ENCODE measurements at regions not wholly inside any gene's neighbourhood (a gene's known extent, or its start where the extent isn't known, plus 50 kb on each side); places are given as distances from the start of the nearest gene placed in this dataset.

GRCh38 chr15:98438907-98439306, 209.4 kb upstream of the IGF1R start:
- Histone ChIP-seq H3K36me3 (replicated peaks) (no peaks in the 10 kb centered on the region), H3K4me3 (ENCODE audit: low read depth, low read length) (no peak overlapping the region), H3K27ac (no peak overlapping the region), H3K27me3 (replicated peaks) (no peaks in the 10 kb centered on the region)
- in situ Hi-C loops (cut with HindIII; ENCODE audit: low pct_ligation_motif_present, low sequenced_read_pairs), result no loop called here
- DNase-seq, result no peak
- TF ChIP-seq, protein P1, sequence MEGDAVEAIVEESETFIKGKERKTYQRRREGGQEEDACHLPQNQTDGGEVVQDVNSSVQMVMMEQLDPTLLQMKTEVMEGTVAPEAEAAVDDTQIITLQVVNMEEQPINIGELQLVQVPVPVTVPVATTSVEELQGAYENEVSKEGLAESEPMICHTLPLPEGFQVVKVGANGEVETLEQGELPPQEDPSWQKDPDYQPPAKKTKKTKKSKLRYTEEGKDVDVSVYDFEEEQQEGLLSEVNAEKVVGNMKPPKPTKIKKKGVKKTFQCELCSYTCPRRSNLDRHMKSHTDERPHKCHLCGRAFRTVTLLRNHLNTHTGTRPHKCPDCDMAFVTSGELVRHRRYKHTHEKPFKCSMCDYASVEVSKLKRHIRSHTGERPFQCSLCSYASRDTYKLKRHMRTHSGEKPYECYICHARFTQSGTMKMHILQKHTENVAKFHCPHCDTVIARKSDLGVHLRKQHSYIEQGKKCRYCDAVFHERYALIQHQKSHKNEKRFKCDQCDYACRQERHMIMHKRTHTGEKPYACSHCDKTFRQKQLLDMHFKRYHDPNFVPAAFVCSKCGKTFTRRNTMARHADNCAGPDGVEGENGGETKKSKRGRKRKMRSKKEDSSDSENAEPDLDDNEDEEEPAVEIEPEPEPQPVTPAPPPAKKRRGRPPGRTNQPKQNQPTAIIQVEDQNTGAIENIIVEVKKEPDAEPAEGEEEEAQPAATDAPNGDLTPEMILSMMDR (IDR thresholded peaks at IDR 0.05; ENCODE audit: low read depth, low read length, missing control alignments), result no peak

- Histone ChIP-seq H3K27me3 (replicated peaks) (no peaks in the 10 kb centered on the region), H3K4me3 (ENCODE audit: low read depth, low read length) (no peak overlapping the region), H3K36me3 (replicated peaks) (no peaks in the 10 kb centered on the region), H3K27ac (no peak overlapping the region)
- TF ChIP-seq, protein P1 (IDR thresholded peaks at IDR 0.05; ENCODE audit: low read depth, low read length, missing control alignments), result no peak
- DNase-seq, result no peak
- in situ Hi-C loops (cut with HindIII; ENCODE audit: low pct_ligation_motif_present, low sequenced_read_pairs), result no loop called here
Measured at GRCh38 chr15:98439523-98439942, 208.8 kb upstream of the IGF1R start.

DNA sequence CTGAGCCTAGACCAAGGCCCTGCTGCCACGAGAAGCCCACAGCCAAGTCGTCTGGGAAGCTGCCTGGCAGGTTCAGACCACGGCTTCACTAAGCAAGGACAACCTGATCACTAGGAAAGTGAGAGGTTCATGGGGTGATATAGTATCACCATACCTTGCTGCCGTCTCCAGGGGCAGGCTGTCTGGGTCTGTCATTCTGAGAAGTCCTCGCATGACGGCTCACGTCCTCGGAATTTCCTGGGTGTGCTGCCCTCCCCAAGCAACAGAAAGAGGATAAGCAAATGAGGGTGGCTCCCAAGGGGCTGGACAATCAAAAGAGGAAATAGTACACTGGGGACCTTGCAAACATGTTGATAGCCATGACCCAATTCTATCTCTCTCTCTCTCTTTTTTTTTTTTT, 207.4 kb upstream of the IGF1R start:
- Histone ChIP-seq H3K4me3 (ENCODE audit: low read depth, low read length) (no peak overlapping the region), H3K36me3 (replicated peaks) (no peaks in the 10 kb centered on the region), H3K27me3 (replicated peaks) (no peaks in the 10 kb centered on the region), H3K27ac (no peak overlapping the region)
- DNase-seq, result no peak
- TF ChIP-seq, protein P1 (IDR thresholded peaks at IDR 0.05; ENCODE audit: low read depth, low read length, missing control alignments), result no peak
- in situ Hi-C loops (cut with HindIII; ENCODE audit: low pct_ligation_motif_present, low sequenced_read_pairs), result no loop called here

- TF ChIP-seq, protein P1 (IDR thresholded peaks at IDR 0.05; ENCODE audit: low read depth, low read length, missing control alignments), result no peak
- in situ Hi-C loops (cut with HindIII; ENCODE audit: low pct_ligation_motif_present, low sequenced_read_pairs), result no loop called here
Measured at GRCh38 chr15:98441599-98441998, 206.7 kb upstream of the IGF1R start.

DNA sequence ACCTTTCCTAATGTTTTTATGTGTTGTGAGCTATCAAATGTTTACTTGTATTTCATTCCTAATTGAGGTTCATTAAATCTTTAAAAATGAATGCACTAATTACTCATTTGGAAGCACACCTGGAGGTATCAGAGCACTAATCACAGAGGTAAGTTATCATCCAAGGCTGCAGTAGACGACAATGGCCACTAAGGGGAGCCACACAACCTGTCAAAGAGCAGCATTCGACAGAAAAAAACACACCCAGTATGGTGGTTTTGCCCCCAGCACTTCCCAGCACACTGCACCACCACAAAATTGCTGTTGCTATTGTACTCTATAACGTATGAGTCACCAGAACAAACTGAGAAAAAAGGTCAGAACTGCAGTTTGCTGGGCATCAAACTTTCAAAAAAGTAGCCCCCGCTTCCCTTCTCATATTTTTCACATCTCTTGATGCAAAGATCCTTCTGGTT, 205.9 kb upstream of the IGF1R start:
- Histone ChIP-seq H3K4me3 (ENCODE audit: low read depth, low read length) (no peak overlapping the region), H3K36me3 (replicated peaks) (no peaks in the 10 kb centered on the region), H3K27ac (no peak overlapping the region), H3K27me3 (replicated peaks) (no peaks in the 10 kb centered on the region)
- TF ChIP-seq, protein P1 (IDR thresholded peaks at IDR 0.05; ENCODE audit: low read depth, low read length, missing control alignments), result peak; percentile 87
- in situ Hi-C loops (cut with HindIII; ENCODE audit: low pct_ligation_motif_present, low sequenced_read_pairs), result no loop called here
- DNase-seq, result peak; percentile 86

More at GRCh38 chr15:98441599-98441998, 206.7 kb upstream of the IGF1R start:
- no peak overlapping the region for H3K27ac ChIP-seq
- no peaks in the 10 kb centered on the region for H3K27me3 ChIP-seq (replicated peaks)
- H3K4me3 ChIP-seq (ENCODE audit: low read depth, low read length), result no peak overlapping the region
- DNase-seq, result no peak
- no peaks in the 10 kb centered on the region for H3K36me3 ChIP-seq (replicated peaks)

DNA sequence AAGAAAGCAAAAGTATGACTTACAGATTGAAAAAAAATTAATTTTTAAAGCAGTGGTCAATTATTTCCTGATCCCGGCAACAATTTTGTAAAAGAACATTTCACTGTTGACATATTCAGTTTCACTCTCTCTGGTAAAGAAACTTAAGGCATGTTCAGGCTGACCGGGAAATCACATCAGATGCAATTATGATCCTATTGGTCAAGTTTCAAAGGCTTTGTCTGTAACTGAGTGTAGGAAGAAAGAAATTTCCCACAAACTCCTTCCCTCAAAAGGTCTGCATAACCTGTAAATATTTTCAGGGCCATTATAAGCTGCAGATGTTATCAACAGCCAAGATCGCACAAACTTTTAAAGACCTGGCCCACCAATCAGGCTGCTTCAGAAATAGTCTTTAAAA, 205.4 kb upstream of the IGF1R start:
- DNase-seq, result no peak
- H3K36me3 ChIP-seq (replicated peaks), result no peaks in the 10 kb centered on the region
- TF ChIP-seq, protein P1 (IDR thresholded peaks at IDR 0.05; ENCODE audit: low read depth, low read length, missing control alignments), result no peak
- H3K27me3 ChIP-seq (replicated peaks), result no peaks in the 10 kb centered on the region
- H3K27ac ChIP-seq, result no peak overlapping the region
- in situ Hi-C loops (cut with HindIII; ENCODE audit: low pct_ligation_motif_present, low sequenced_read_pairs), result no loop called here
- no peak overlapping the region for H3K4me3 ChIP-seq (ENCODE audit: low read depth, low read length)
